Frontal cortex (tissue), 3 donors: ENCODE measurements at regions not wholly inside any gene's neighbourhood (a gene's known extent, or its start where the extent isn't known, plus 50 kb on each side); places are given as distances from the start of the nearest gene placed in this dataset.

Experiments
- DNase-seq, 2 donors: peaks; one replicate each; pipeline ENCODE4 v3.0.0; 2012; ENCODE audit warnings: low spot score in 2 of 2
- FAIRE-seq: peaks from 2 replicates; lab custom pipeline; 2012; peaks lifted over from hg19 to GRCh38; lab: Jason Lieb, UNC
- donor health status: control.
- donor health status: control.
- donor health status: control.

- DNase-seq (no peak), FAIRE-seq (no peak)
Measured at GRCh38 chr10:36111676-36112075, 469.6 kb upstream of the FZD8 start.

DNA sequence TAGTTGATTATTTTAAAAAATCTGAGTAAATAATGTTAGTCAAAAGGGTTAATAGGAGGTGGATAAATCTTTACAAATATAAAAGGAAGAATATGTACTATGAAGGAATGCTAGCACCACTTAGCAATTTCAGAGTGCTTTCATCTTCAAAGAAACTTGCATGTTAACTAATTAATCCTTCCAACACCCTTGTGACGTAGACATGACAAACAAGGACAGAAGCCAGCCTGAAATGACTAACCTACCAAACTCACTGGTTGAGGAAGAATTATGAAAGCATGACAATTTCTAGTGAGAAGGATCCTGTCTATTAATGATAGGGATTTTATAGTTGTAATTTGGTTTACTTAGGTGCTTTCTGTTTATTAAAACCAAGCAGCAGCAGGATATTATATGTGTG, 468.0 kb upstream of the FZD8 start:
- FAIRE-seq = no peak
- no peak for DNase-seq

GRCh38 chr10:36109399-36110023, 467.4 kb upstream of the FZD8 start:
- no peak for DNase-seq
- no peak for FAIRE-seq

DNA sequence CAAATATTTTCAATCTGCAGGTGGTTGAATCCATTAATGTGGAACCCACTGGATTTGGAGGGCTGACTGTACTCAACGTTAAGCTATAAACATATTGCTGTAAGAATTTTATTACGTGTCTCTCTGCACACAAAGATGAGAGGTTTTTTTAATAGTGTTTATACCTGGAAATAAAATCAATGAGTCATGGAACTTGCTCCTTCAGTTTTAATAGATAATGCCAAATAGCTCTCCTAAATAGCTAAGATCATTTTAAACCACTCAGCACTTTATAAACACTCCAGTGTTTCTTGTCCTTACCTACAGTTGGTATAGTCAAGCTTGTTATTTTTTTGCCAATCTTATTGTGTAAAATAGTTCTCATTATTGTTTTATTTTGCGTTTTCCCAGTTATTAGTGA, 455.6 kb upstream of the FZD8 start:
- no peak for FAIRE-seq
- DNase-seq = no peak

DNA sequence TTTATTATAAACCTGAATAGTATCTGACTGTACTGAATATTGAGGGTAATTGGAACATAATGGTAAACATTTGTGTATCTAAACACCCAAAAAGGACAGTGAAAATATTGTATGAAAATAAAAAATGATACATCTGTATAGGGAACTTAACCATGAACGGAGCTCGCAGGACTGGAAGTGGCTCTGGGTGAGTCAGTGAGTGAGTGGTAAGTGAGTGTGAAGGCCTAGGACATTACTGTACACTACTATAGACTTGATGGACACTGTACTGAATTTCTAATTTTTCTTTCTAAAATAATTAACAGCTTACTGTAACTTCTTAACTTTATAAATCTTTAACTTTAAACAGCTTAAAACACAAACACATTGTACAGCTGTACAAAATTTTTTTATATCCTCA, 454.5 kb upstream of the FZD8 start:
- FAIRE-seq (no peak), DNase-seq (no peak)

DNA sequence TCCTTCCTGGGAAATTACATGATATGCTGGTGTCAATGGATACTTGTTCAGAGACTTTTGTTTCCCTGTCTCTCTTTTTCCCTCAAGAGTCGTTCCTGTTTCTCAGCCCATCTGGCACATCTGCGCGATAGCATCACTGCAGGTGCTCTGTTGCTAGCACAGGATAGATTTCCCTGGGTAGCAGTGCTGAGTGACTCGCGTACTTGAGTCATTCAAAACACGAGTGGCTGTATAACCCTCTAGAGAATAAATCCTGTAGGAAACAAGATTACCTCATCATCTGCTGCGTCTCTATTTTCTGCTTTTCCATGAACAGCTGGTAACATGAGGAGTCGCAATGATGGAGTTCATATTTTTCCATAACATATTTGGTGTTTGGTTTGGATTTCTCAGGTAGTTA, 452.0 kb upstream of the FZD8 start:
- FAIRE-seq (no peak), DNase-seq (no peak)

- DNase-seq (no peak), FAIRE-seq (no peak)
Measured at GRCh38 chr10:36092116-36092515, 450.0 kb upstream of the FZD8 start.

DNA sequence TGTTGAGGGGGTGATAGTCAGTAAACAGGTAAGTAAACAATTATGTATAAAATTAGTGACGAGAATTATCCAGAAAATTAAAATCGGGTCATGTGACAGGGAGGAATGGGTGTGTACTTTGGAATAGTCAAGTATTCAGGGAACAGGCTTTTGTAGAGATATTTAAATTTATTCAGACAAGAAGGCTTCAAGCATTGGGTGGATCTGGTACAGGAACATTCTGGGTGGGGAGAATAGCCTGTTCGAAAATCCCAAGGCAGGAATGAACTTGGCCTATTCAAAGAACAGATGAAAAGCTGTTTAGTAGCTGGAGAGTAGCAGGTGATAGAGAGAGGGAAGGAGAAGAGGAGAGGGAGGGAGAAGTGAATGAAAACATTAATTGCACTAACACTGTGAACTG, 448.9 kb upstream of the FZD8 start:
- FAIRE-seq (no peak), DNase-seq (no peak)

GRCh38 chr10:36089790-36090440, 447.8 kb upstream of the FZD8 start:
- FAIRE-seq (no peak), DNase-seq (no peak)

DNA sequence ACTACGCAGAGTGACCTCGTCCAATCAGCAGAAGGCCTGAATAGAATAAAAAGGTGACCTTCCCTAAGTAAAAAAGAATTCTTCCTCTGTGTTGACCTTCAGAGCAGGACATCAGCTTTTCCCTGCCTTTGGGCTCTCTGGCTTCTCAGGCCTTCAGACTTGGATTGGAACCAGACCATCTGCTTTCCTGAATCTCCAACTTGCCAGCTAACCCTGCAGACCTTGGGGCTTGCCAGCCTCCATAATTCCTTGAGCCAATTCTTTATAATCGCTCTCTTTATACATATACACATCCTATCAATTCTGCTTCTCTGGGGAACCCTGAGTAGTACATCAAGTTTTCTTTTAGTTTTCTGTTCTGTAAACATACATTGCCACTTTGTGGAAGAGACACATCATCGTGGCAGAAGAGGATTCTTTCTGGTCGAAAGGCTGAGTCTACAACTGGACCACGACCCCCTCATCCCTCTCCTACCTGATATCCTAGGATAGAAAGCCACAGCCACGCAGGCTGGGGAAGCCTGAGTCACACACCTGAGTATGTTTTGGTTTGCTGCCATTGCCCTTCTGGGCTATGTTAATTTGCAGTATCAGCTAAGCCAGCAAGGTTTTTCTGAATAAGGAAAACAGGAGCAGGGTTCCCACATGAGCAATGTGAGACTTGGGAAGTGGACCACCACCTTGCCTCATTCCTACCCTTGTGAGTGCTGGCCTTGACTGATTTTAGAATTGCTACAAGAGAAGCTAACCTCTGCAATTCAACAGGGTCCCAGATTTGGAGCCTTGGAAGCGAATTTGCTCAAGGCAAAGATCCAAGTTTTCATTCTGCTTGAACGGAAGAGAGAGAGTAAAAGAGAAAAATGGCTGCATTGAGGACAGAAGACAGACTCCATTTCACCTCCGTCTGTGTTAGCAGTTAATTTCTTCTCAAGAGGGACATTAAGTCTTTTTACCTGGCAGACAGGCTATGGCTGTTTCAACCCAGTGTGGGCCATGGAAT, 445.2 kb upstream of the FZD8 start:
- no peak for FAIRE-seq
- no peak for DNase-seq

GRCh38 chr10:36075196-36075595, 433.1 kb upstream of the FZD8 start:
- DNase-seq = no peak
- FAIRE-seq = no peak

- DNase-seq = no peak
- FAIRE-seq = no peak
Measured at GRCh38 chr10:36073796-36074345, 431.8 kb upstream of the FZD8 start.

GRCh38 chr10:36068542-36068941, 426.4 kb upstream of the FZD8 start:
- FAIRE-seq (no peak), DNase-seq (no peak)

DNA sequence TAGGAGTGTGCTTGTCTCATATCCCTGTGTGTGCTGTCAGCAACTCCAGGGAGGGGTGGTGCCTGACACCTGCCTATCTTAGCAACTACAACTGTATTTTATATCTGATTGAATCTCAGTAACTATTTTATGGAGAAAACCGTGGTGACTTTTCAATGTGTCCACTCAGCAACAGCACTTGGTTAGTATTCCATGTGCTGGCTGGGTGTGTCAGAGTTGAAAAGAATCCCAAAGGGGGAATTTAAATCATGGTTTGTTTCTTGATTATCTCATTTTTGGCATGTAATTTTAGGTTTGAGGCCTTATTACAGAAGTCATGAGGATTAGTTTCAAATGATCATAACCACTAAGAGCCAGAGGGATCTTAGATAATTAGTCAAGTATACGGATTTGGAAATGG, 425.7 kb upstream of the FZD8 start:
- FAIRE-seq (no peak), DNase-seq (no peak)

DNA sequence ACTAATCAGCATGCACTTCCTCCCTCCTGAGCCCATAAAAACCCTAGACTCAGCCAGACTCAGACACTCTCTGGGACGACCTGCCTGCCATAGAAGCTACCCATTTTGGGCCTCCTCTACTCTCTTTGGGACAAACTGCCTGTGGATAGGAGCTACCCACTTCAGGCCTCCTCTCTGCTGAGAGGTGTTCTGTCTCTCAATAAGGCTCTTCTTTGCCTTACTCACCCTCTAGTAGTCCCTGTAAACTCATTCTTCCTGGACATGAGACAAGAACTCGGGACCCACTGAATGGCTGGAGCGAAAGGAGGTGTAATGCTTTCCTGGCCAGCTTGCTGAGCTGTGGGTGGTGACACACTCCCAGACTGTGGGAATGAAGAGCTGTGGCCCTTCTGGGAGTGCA, 424.8 kb upstream of the FZD8 start:
- FAIRE-seq = no peak
- no peak for DNase-seq

GRCh38 chr10:36066102-36066501, 424.0 kb upstream of the FZD8 start:
- FAIRE-seq (no peak), DNase-seq (no peak)

- FAIRE-seq (no peak), DNase-seq (no peak)
Measured at GRCh38 chr10:36063396-36063795, 421.3 kb upstream of the FZD8 start.

- FAIRE-seq (no peak), DNase-seq (no peak)
Measured at GRCh38 chr10:36057731-36058130, 415.6 kb upstream of the FZD8 start.

DNA sequence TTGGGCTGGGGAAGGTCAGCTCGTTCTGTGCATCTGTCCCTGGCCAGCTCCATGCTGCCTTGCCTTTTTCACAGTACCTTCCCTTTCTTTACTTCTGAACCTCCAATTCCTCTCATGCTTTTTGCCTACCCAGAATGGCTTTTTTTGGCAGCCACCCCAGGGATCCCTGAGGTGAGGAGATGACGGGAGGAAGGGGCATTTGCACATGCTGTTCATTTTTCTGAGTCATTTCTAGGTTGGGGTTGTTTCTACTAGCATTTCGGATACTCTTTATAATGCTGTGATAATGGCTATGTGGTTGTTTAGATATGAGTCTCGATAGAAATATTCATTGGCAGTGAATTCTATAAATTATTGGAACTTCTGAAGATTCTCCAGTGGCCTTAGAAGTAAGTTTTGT, 415.1 kb upstream of the FZD8 start:
- no peak for DNase-seq

DNA sequence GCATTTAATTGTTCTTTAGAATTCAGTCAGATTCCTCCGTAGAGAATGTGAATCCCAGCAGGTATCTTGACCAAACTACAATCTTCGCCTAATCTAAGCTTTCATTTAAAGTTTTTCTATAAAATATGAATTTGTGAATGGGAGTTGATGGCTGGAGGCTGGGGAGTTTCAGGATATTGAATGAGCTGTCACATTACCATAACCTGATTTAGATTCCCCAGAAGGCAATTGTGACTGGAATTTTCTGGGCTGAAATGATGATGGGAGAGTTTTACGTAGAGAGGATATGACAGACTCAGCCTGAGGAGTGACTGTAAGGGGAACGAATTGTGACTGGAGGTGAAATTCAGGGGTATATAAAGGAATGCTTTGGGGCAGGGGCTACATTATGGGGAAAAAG, 411.7 kb upstream of the FZD8 start:
- no peak for DNase-seq
- no peak for FAIRE-seq

More for the DNA sequence above, 415.1 kb upstream of the FZD8 start:
- FAIRE-seq = no peak

DNA sequence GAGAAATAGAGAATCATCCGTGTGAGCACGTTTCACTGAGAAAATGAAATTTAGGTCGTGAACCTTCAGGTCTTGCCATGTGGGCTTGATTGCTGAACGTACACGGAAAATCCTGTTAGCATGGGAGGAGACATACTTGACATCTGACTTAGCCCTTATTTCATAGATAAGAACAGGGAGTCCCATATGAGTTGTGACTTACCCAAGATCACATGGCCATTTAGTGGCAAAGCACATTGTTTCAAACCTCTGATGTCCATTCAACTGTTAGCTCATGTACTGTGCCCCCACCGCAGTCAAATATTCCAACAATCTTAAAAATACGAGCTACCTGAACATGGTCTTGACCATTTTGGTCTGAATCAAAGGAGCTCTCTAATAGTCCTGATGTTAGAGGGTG, 411.2 kb upstream of the FZD8 start:
- DNase-seq = no peak

More for the DNA sequence above, 411.2 kb upstream of the FZD8 start:
- no peak for FAIRE-seq
